GM21367 (cell line): ENCODE measurements at regions not wholly inside any gene's neighbourhood (a gene's known extent, or its start where the extent isn't known, plus 50 kb on each side); places are given as distances from the start of the nearest gene placed in this dataset.
"Not testable (repeated sequence)": the region's sequence is repeated elsewhere in the genome, so short reads cannot be mapped to it uniquely, and the experiment has no call there.

ENCODE experiments used
- ATAC-seq: cut with Tn5 transposase; IDR thresholded peaks from one replicate; pipeline ENCODE4 v1.9.1; 2021; ENCODE audit not compliant: unreplicated experiment

DNA sequence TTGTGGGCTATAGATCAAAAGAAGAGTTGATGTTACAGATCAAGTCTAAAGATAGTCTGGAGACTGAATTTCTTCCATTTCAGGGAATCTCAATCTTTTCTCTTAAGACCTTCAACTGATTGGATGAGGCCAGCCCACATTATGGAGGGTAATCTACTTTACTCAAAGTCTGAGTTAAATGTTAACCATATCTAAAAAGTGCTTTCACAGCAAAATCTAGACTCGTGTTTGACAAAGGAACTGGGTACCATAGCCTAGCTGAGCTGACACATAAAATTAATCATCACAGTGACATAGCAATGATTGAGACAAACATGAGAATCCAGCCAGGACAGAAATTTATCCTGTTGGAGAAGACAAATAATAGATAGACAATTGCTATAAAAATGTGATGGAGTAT is 407.9 kb upstream of the GRM7 start:
- ATAC-seq: no peak

DNA sequence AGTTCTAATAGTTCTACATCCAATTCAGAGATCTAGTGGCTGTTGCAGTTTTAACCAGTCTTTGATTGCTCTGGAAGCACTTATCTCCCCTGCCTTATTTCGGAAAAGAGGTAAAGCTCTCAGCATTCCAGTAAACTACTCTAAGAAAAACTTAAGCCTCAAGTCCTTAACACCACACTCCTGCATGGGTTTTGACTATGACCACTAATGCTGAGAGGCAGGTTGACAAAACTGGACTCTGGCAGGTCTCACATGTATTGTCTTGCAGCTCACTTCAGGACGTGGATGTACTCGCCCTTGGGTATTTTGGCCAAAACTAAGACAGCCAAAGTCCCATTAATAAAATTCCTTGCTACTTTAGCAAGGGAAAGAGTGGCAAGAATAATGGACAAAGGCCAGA is 405.9 kb upstream of the GRM7 start:
- ATAC-seq: no peak

DNA sequence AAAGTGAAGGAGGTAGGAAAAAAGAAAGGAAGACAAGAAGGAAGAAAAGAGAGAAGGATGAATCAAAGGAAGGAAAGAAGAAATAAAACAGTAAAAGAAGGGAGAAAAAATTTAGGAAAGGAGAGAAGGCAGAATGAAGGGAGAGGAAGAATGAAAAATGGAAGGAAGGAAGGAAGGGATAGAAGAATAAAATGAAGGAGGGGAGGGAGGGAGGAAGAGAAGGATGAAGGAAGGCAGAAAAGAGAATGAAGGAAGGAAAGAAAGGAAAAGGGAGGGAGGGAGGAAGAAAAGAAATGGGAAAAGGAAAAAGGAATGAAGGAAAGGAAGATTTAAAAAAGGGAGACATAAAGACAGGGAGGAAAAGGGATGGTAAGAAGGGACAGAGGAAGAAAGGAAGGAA is 393.7 kb upstream of the GRM7 start:
- ATAC-seq: no peak

DNA sequence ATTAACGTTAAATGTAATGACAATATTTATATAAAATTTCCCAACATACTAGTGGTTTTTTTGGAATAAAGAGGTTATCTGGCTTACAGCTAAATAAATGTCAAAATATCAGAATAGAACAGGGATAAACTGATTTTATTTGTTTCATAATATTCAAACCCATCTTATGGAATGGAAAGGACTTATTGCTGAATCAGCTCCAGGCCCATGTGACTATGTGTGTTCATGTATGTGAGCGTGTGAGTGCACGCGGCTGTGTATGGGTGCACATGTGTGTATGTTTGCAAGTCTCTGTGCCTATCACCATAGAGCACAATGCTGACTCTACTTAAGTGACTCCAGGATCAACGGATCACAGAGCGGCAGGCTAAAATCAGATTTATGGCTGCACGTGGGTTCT is 392.3 kb upstream of the GRM7 start:
- ATAC-seq: no peak

DNA sequence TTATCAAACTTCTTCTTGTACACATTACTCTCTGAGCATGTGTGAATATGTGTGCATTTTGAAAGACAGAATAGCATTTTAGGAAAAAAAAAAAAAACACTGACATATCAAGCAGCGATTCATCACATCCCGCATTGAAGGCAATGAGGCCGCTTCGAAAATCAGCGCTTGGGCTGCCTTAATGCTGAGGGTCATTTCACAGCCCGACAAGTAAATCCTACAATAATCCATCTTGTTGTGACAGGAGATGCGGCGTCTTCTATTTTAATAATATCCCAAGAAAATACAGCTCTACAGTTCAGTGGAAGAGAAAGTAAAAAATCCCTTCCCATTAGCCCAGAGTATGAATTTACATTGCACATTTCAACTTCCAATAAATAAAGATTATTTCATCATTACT is 389.2 kb upstream of the GRM7 start:
- no peak for ATAC-seq

DNA sequence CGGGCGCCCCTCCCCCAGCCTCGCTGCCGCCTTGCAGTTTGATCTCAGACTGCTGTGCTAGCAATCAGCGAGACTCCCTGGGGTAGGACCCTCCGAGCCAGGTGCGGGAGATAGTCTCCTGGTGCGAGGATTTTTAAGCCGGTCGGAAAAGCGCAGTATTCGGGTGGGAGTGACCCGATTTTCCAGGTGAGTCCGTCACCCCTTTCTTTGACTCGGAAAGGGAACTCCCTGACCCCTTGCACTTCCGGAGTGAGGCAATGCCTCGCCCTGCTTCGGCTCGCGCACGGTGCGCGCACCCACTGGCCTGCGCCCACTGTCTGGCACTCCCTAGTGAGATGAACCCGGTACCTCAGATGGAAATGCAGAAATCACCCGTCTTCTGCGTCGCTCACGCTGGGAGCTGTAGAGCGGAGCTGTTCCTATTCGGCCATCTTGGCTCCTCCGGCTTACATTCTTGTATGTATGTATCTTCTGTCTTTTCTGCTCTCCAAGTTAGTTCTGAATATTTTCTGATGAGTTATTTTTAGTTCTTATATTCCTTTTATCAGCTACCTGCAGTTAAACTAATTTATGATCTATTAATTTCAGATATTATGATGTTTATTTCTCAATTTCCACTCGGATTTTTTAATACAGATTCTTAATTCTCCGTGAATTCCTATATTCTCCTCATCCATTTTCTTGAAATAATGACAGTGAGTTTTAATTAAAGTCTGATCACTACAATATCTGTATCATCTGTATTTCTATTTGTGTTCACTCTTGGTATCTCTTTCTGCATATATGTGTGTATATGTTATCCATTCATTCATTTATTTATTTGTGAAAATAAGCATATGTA is 370.2 kb upstream of the GRM7 start:
- not testable (repeated sequence) for ATAC-seq

DNA sequence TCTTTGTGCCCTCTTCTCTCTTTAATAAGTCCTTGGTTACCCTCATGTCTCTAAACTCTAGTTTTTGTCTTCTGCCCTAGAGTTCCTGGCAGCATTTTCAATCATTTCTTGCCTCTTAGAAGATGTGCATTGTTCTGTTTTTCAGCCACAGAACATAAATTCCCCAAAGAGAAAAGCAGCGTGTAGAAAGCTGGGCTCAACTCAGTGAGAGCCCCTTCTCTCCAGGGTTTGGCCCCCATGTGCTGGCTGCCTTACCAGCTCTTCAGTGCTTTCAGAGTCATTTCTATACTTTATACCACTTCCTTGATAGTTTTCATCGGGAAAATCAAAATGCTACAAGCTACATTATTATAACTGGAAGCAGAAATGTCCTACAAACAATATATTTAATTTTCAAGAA is 369.1 kb upstream of the GRM7 start:
- no peak for ATAC-seq

DNA sequence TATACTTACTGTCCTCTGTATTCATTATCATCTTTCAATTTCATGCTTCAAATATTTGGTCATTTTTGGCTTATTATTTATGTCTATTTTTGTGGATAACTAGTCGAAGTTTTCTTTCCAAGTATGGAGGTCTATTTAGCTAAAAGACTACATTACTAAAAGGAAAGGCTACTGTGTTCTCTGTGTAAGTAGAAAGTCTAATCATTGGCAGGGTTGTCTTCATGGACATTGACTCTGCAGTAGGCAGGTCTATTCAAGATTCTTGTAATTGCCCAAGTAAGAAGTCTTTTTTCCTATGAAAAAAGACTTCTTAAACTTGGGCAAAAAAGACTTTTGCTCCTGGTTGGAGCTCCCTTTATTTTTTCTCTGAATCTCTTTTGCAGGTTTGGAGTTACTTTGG is 368.6 kb upstream of the GRM7 start:
- ATAC-seq: no peak

DNA sequence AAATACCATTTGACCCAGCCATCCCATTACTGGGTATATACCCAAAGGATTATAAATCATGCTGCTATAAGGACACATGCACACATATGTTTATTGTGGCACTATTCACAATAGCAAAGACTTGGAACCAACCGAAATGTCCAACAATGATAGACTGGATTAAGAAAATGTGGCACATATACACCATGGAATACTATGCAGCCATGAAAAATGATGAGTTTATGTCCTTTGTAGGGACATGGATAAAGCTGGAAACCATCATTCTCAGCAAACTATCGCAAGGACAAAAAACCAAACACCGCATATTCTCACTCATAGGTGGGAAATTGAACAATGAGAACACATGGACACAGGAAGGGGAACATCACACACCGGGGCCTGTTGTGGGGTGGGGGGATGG is 362.0 kb upstream of the GRM7 start:
- ATAC-seq: not testable (repeated sequence)

DNA sequence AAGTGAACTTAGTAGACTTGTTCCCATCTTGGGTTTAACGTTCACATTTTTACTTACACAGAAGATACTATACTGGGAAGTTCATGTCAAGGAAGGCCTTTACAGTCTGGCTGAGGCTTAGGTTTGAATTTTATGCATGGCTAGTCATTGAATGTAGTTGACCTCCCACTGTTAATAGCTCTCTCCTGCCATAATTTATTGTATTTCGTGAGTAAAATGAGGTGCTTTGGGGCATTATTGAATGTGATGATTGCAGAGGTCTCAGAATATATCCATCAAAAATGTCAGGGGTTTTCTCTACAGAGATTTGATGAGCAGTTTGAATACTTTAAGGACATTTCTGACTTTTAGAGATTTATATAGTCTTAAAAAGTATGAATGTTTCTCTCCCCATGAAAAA is 356.6 kb upstream of the GRM7 start:
- no peak for ATAC-seq

DNA sequence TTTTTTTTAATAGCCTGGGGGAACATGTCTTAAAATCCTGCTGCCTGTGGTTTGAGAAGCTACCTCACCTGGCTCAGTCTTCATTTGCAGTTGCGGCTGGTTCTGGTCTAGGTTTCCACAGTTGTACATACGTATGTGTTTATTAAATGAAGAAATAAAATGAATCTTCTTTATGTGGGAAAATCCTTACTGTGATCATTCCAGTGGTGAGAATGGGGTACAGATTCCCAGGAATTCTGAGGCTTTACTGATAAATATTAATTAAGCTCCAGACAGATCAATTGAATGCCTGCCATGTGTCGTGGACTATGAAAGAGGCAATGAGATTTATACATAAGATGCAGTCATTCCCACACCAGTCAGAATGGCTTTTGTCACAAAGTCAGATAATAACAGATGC is 356.1 kb upstream of the GRM7 start:
- ATAC-seq: no peak

DNA sequence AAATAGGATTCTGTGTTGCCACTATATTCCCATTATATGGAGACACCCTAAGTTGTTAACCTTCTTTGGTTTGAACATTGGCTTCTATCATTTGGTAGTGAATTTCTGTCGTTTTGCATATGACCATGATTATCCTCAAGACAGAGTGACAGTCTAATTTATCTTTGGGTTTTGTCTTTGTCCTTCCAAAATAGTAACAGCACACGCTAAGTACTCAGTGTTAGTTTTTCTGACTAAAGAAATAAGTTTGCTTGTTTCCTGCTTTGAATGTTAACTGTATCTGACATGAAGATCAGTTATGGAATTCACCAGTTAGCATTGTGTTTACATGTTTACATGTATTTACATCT is 352.5 kb upstream of the GRM7 start:
- no peak for ATAC-seq

DNA sequence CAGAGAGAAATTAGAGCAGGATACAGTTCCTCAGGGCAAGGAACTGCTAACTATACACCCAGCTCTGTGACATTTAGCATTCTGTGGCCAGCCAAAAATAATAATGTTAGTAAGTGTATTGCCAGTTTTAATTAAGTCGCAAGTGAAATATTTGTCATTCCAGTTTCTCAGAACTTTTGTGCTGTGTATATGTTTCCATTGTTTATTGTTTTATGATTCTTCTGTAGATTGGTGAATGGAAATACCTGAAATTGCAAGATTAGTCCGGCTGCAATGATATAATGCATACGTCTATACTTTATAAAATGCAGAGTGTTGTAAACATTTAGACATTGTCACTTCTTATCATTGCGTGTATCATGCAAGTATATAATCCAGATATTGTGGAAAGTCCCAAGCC is 351.3 kb upstream of the GRM7 start:
- no peak for ATAC-seq

DNA sequence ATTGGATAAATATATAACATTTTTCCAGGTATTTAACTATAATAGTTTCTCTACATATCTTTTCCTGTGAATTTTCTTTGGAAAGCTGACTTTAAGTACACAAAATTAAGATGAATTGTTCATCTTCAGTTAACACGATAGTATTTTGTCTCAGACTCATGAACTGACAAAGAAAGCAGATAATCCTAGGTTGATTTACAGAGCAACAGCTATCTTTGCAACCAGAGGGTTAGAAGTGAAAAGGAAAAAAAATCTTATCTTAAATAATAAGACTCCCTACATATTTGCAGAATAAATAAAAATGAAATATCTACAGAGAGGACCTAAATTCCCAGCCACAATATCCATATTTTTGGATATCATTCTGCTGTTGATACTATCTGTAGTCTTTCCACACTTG is 350.2 kb upstream of the GRM7 start:
- ATAC-seq: no peak

DNA sequence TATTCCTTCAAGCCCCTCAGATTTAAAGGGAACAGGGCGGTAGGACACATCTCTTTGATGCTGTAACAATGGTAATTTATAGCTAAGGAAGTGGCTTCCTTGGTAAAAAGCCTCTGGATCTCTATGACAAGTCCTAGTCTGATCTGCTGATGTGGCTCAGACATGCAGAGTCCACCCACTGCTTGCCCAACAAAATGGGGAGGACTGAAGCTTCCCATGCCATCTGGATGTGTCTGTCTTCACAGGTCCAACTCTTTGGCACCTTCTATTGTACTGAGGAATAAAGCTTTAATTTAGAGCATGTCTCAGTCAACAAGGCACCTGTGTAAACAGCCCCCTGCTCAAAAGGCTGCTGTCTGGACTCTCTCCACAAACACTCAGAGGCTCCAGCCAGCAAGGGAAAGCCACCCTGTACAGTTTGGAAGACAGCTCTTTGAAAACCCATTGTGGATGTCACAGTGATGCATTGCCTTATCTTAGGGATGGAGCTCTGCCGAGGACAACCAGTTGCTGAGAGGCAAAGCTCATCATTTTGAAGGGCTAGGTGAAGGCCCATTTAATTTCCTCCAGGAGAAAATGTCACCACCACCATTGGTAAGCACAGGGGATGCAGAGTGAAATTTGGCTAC is 348.6 kb upstream of the GRM7 start:
- no peak for ATAC-seq

DNA sequence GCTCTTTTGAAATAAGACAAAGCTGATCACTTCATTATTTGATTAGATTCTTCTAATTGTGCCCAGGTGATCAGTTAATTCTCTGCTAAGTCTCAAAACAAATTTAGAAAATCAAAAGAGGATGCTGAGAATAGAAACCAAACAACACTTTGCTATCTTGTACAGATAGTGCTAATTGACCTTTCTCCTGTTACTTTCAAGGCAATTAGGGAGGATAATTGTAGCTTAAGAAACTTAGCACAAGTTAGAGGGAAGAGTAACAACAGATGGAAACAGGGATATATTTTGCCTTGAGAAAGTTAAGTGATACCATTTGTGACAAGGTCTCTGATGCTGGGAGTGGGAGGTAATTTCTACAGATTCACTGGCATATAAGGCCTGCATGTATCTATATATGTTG is 344.8 kb upstream of the GRM7 start:
- no peak for ATAC-seq

DNA sequence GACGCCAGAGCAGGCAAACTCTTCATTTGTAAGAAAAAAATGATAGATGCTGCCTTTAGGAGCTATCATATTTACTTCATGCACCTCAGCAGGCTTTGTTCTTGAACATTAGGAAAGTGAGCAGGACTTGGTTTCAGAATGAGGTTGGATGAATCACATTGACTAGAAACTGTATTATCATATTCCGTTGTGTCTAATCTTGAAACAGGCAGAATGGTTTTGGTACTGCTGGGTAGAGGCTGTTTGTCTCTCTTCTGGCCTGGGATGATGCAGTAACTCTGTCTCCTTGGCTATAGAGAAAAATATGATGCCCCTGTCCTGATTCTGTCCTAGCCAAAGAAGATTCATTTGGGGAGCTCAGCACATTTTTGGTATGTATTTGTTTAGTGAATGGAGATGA is 344.2 kb upstream of the GRM7 start:
- no peak for ATAC-seq

DNA sequence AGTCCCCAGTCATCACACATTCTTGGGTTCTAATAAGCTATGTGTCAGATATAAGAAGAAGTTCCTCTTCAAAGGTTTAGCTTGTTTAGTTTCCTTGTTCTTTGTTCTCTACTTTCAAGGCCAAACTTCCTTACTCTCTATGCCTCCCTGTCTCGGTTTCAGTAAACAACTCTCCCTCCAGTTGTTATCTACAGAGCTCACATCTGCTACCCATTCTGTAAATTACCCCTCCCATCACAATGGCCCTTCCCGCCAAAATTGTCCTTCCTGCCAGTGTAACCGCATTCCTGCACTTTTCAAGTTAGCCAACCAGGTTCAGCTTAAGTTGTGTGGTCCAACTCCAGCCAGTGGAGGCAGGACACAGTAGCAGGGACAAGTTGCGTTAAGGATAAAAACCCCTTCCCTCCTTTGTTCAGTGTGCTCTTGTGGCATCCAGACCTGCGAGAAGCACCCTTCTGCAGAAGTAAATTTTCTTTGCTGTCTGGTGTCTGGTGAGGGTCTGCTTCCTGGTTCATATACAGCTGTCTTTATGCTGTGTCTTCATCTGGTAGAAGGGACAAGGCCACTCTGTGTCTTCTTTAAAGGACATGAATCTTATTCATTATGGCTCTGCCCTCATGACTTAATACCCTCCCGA is 342.1 kb upstream of the GRM7 start:
- ATAC-seq: no peak

DNA sequence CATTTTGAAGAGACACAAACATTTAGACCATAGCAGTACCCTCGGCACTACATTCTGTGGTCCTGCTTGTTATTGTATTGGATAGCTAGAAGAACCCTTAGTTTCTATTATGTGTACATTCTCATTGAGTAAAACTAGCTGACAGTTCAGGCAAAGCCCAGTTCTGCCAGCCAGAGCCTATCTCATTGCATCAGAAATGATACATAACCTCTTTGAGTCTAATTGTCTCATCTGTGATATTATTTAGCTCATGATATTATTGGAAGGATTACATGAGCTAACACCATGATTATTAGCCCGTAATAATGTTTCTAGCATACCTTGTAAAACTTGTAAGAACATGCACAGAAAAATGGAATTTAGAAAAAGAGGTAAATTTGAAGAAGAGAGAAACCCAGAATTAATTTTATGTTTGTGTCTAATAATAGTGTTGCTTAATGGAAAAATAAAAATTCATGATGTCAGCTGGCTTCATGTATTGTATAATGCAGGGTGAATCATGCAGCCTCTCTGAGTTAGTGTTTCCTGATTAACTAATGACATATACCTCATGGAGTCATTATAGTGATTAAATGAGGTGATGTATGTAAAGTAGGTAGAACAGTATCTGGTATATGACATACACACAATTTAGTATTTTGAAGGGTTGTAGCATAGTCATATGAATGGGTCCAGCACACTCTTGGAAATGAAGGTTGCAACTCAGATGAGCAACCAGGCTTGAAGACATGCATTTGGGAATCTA is 339.4 kb upstream of the GRM7 start:
- ATAC-seq: no peak

DNA sequence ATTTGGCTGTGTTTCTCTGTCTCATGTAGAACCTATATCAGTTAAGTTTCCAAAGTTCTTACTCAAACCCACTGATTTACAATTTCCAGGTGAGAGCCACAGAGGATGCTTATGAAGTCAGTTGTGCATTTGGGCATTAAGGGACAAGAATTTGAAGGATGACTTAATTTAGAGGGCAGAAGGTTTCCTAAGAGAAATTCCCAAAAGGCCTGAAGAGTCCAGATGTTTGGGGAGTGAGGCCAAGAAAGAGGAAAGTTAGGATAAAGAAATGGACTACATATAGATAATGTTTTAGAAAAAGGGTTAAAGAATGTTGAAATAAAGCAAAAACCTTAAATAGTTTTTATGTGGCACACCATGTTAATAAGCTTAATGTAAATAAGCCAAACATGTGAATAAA is 338.7 kb upstream of the GRM7 start:
- no peak for ATAC-seq

DNA sequence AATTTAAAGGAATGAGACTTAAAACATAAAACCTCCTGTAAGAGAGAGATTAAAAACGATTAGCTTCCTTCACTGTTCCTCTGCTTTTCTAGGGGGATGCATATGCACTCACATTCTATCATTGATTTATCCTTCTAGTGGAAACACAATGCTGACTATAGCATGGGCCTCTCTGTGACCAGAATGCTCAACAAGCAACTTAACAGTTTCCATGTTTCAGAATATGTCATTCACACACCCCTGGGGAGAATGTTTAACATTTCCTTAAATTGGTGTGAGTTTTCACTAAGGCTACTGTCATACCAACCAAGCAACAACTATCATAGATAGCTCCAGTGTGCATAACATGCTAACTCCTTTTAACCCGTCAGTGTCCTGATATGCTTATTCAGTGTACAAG is 337.9 kb upstream of the GRM7 start:
- no peak for ATAC-seq

DNA sequence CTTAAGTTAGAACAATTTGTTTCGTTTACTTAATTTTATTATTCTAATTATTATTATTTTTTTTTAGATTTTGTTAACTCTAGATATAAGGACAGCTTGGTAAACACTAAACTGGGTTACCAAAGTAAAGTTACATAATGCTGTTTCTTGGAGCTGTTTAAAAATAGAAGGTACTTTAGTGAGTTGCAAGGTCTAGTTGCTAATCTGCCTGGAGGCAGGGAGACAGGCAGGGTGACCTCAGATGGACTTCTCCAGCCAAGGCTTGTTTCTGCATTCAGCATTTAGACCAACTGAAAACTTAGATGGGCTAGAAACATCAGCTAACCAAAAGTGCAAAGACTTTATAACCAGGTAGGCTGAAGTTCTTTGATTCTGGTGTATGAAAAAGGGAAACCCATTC is 336.4 kb upstream of the GRM7 start:
- no peak for ATAC-seq
